AG04450 (cell line): ENCODE measurements at regions not wholly inside any gene's neighbourhood (a gene's known extent, or its start where the extent isn't known, plus 50 kb on each side); places are given as distances from the start of the nearest gene placed in this dataset.

ENCODE experiments used
- CTCF ChIA-PET: fragments of 300-600, 350-600 bp; formaldehyde crosslinking; extraction: SDS; loops from one replicate; lab custom pipeline; 2022; ENCODE audit warnings: antibody characterized with exemption, inconsistent platforms; lab: Charles Lee
- POLR2A ChIA-PET: fragments of 350-600 bp; formaldehyde crosslinking; extraction: SDS; loops from one replicate; lab custom pipeline; 2021; ENCODE audit warnings: antibody characterized with exemption, inconsistent platforms; lab: Yijun Ruan, JAX
- DNase-seq: peaks from one replicate; pipeline ENCODE4 v3.0.0-alpha.2; 2011; ENCODE audit warnings: low read depth, low spot score
- H3K27ac ChIP-seq: one replicate; pipeline ENCODE4 v1.5.1; 2012; ENCODE audit warnings: low read depth, low read length, control low read depth
- H3K27me3 ChIP-seq: one replicate; pipeline ENCODE4 v1.6.0; 2012; ENCODE audit warnings: low read length; ENCODE audit not compliant: control insufficient read depth, insufficient read depth
- H3K4me3 ChIP-seq: 2 replicates; pipeline ENCODE4 v1.5.1; 2011; ENCODE audit warnings: mild to moderate bottlenecking, low read depth, low read length, control low read depth
- H3K9me3 ChIP-seq: 2 replicates; pipeline ENCODE4 v1.5.1; 2012; ENCODE audit warnings: low read length; ENCODE audit not compliant: control insufficient read depth, insufficient read depth
- CTCF ChIP-seq: IDR thresholded peaks from 2 replicates; pipeline ENCODE4 v1.5.1; 2011; ENCODE audit warnings: low read depth, low read length, control low read depth, inconsistent platforms

- TF ChIP-seq CTCF, result no peak
- no peak overlapping the region for H3K27ac ChIP-seq
- H3K27me3 ChIP-seq, result no peaks in the 10 kb centered on the region
- H3K9me3 ChIP-seq, result peaks cover 3% of the 10 kb centered on the region; the same call in 1 of the 2 replicates
- no peak overlapping the region for H3K4me3 ChIP-seq
- ChIA-PET CTCF (no interaction called here), POLR2A (no interaction called here)
- no peak for DNase-seq
These were observed 120.2 kb upstream of the GUCY1A1 start for GRCh38 chr4:155546451-155546850.

GRCh38 chr4:155545456-155545855, 121.2 kb upstream of the GUCY1A1 start:
- TF ChIP-seq CTCF, result no peak
- ChIA-PET POLR2A (no interaction called here), CTCF (interaction anchor here (1.1 kb wide), 1 partner anchor 264 kb away, joined by 3 read pairs; no protein-coding TSS in a partner anchor)
- Histone ChIP-seq H3K4me3 (no peak overlapping the region), H3K9me3 (peaks cover 3% of the 10 kb centered on the region; the same call in 1 of the 2 replicates), H3K27me3 (no peaks in the 10 kb centered on the region), H3K27ac (no peak overlapping the region)
- no peak for DNase-seq

- TF ChIP-seq CTCF, result no peak
- POLR2A ChIA-PET, result no interaction called here
- DNase-seq, result no peak
- CTCF ChIA-PET, result interaction anchor here (1.1 kb wide), 1 partner anchor 243 kb away, joined by 3 read pairs; no protein-coding TSS in a partner anchor
- Histone ChIP-seq H3K27me3 (no peaks in the 10 kb centered on the region), H3K9me3 (peaks cover 3% of the 10 kb centered on the region; the same call in 1 of the 2 replicates), H3K27ac (no peak overlapping the region), H3K4me3 (no peak overlapping the region)
These were observed 122.1 kb upstream of the GUCY1A1 start for GRCh38 chr4:155544547-155544946.

GRCh38 chr4:155543126-155543765, 123.4 kb upstream of the GUCY1A1 start:
- DNase-seq, result no peak
- no peaks in the 10 kb centered on the region for H3K27me3 ChIP-seq
- TF ChIP-seq CTCF, result no peak
- peak overlapping the region; percentile 39 for H3K27ac ChIP-seq
- H3K4me3 ChIP-seq, result no peak overlapping the region
- ChIA-PET POLR2A (interaction anchor here (0.6 kb wide), 1 partner anchor 17 kb away, joined by 3 read pairs; no protein-coding TSS in a partner anchor), CTCF (interaction anchor here (2.2 kb wide), 1 partner anchor 14 kb away, joined by 5 read pairs; no protein-coding TSS in a partner anchor)
- peaks cover 3% of the 10 kb centered on the region; the same call in 1 of the 2 replicates for H3K9me3 ChIP-seq

- ChIA-PET POLR2A (no interaction called here), CTCF (interaction anchor here (2.2 kb wide), 1 partner anchor 13 kb away, joined by 5 read pairs; no protein-coding TSS in a partner anchor)
- Histone ChIP-seq H3K27me3 (no peaks in the 10 kb centered on the region), H3K4me3 (no peak overlapping the region), H3K27ac (no peak overlapping the region), H3K9me3 (peaks cover 3% of the 10 kb centered on the region; the same call in 1 of the 2 replicates)
- no peak for DNase-seq
- TF ChIP-seq CTCF, result no peak
These were observed 124.2 kb upstream of the GUCY1A1 start for GRCh38 chr4:155542415-155542814.
